ENCODE measurements at regions not wholly inside any gene's neighbourhood (a gene's known extent, or its start where the extent isn't known, plus 50 kb on each side); places are given as distances from the start of the nearest gene placed in this dataset.

DNA sequence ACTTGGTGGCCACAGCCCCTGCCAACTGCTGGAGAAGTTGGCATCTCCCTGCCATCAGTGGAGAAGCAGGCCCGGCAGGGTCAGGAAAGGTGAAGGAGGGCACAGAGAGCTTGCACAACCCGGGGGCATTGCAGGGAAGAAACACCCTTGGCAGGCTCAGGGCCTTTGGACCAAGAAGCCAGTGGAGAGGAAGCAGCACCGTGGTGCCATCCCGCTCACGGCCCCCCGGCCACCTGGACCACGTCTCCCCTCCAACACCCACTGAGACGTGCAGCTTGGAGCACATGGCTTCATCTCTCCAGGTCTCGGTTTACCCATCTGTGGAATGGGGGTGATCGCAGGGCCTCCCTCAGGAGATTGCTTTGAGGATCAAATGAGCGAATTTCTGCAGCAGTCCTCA lies 158.1 kb downstream of the RBFOX3 start:
- no peaks in the 10 kb centered on the region for H3K9me3 ChIP-seq
- H3K4me3 ChIP-seq: no peak overlapping the region
- no peaks in the 10 kb centered on the region for H3K4me1 ChIP-seq
- DNase-seq: no peak
- H3K9ac ChIP-seq (ENCODE audit: low read depth in 2 of 2, low read length in 2 of 2): no peak overlapping the region
- no peaks in the 10 kb centered on the region for H3K36me3 ChIP-seq
- intact Hi-C loops (cut with DNase I): no loop called here
- TF ChIP-seq, protein P1, sequence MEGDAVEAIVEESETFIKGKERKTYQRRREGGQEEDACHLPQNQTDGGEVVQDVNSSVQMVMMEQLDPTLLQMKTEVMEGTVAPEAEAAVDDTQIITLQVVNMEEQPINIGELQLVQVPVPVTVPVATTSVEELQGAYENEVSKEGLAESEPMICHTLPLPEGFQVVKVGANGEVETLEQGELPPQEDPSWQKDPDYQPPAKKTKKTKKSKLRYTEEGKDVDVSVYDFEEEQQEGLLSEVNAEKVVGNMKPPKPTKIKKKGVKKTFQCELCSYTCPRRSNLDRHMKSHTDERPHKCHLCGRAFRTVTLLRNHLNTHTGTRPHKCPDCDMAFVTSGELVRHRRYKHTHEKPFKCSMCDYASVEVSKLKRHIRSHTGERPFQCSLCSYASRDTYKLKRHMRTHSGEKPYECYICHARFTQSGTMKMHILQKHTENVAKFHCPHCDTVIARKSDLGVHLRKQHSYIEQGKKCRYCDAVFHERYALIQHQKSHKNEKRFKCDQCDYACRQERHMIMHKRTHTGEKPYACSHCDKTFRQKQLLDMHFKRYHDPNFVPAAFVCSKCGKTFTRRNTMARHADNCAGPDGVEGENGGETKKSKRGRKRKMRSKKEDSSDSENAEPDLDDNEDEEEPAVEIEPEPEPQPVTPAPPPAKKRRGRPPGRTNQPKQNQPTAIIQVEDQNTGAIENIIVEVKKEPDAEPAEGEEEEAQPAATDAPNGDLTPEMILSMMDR (IDR thresholded peaks at IDR 0.05): no peak
- no peak overlapping the region for H3K27ac ChIP-seq
- H3K27me3 ChIP-seq: no peaks in the 10 kb centered on the region

DNA sequence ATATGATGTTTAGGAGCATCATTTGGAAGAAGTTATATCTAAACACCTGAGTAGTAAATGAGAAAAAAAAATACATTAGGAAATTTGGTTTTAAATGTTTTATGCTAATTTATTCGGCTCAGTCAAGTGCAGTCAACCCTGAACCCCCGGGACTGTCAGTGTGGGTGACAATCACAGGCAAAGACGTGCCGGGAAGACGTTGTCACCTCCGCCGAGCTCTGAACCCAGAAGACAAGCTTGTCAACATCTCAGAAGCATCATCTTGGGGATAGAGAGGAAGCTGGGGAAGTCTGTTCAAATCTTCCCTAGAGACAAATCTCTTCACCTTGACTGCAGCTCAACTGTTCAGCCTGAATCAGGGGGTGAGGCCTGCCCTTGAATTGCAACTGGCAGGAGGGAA lies 159.7 kb downstream of the RBFOX3 start:
- Histone ChIP-seq H3K36me3 (no peaks in the 10 kb centered on the region), H3K4me1 (no peaks in the 10 kb centered on the region), H3K9ac (ENCODE audit: low read depth in 2 of 2, low read length in 2 of 2) (no peak overlapping the region), H3K27me3 (no peaks in the 10 kb centered on the region), H3K9me3 (no peaks in the 10 kb centered on the region), H3K4me3 (no peak overlapping the region), H3K27ac (no peak overlapping the region)
- intact Hi-C loops (cut with DNase I): no loop called here
- TF ChIP-seq, protein P1 (IDR thresholded peaks at IDR 0.05): no peak
- no peak for DNase-seq

DNA sequence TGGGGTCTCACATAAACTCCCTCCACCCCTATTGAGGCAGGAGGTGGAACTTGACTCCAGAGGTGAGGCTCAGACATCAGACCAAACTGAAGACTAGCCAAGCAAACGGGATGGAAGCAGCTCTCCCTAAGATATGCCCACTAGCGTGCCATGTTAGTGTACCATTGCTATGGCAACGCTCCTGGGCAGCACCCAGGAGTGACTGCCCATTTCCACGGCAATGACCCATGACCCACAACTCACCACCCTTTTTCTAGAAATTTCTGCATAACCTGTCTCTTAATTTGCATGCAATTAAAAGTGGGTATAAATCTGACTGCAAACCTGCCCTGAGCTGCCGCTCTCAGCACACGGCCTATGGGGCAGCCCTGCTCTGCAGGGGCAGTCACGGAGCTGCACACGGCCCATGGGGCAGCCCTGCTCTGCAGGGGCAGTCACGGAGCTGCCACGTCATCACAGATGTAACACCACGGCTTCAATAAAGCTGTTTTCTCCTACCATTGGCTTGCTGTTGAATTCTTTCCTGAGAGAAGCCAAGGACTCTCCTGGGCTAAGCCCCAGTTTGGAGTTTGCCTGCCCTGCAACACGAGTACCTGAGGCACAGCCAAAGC lies 164.3 kb downstream of the RBFOX3 start:
- Histone ChIP-seq H3K36me3 (no peaks in the 10 kb centered on the region), H3K4me1 (no peaks in the 10 kb centered on the region), H3K4me3 (no peak overlapping the region), H3K9me3 (no peaks in the 10 kb centered on the region), H3K9ac (ENCODE audit: low read depth in 2 of 2, low read length in 2 of 2) (no peak overlapping the region), H3K27me3 (no peaks in the 10 kb centered on the region), H3K27ac (no peak overlapping the region)
- no peak for DNase-seq
- TF ChIP-seq, protein P1 (IDR thresholded peaks at IDR 0.05): no peak
- intact Hi-C loops (cut with DNase I): no loop called here

DNA sequence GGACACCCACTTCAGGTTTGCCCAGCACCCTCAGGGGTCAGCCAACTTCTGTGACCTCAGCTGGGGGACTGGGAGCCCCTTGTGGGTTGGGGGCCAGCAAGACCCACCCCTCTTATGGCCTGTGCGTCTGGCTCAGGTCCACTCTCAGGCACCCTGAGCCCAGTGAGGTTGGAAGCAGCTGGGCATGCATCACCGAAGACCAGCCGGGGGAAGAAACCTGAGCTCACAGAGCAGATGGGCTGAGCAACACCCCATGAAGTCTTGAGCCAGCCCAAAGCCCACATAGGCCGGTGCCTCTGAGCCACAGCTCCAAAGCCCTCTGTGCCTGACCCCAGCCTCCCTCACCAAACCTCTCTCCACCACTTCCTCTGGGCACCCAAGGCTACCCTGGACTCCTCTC lies 166.7 kb downstream of the RBFOX3 start:
- H3K4me3 ChIP-seq: no peak overlapping the region
- DNase-seq: no peak
- no peak overlapping the region for H3K9ac ChIP-seq (ENCODE audit: low read depth in 2 of 2, low read length in 2 of 2)
- no peaks in the 10 kb centered on the region for H3K4me1 ChIP-seq
- intact Hi-C loops (cut with DNase I): no loop called here
- no peaks in the 10 kb centered on the region for H3K36me3 ChIP-seq
- no peak overlapping the region for H3K27ac ChIP-seq
- TF ChIP-seq, protein P1 (IDR thresholded peaks at IDR 0.05): no peak
- no peaks in the 10 kb centered on the region for H3K9me3 ChIP-seq
- no peaks in the 10 kb centered on the region for H3K27me3 ChIP-seq

DNA sequence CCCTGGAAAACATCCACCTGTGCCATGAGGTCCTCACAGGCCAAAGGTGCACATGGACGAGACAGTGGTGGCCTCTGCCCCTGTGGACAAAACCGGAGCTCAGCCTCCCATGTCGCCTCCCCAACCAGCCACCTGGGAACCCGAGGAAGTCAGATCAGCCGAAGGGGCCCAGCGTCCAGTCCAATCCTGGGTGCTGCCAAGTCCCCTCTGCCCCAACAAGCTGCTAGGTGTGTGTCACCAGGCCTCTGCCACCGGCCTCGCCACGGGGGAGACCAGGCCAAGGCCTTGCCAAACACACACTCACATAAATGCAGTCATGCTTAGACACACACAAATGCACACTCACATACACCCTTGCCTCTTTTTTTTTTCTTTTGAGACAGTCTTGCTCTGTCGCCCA lies 167.8 kb downstream of the RBFOX3 start:
- DNase-seq: no peak
- no peak overlapping the region for H3K4me3 ChIP-seq
- intact Hi-C loops (cut with DNase I): no loop called here
- no peaks in the 10 kb centered on the region for H3K36me3 ChIP-seq
- no peaks in the 10 kb centered on the region for H3K9me3 ChIP-seq
- no peak overlapping the region for H3K9ac ChIP-seq (ENCODE audit: low read depth in 2 of 2, low read length in 2 of 2)
- H3K27me3 ChIP-seq: no peaks in the 10 kb centered on the region
- H3K27ac ChIP-seq: no peak overlapping the region
- TF ChIP-seq, protein P1 (IDR thresholded peaks at IDR 0.05): no peak
- no peaks in the 10 kb centered on the region for H3K4me1 ChIP-seq
